SK-N-MC (cell line): ENCODE measurements at regions not wholly inside any gene's neighbourhood (a gene's known extent, or its start where the extent isn't known, plus 50 kb on each side); places are given as distances from the start of the nearest gene placed in this dataset.

Experiments
- DNase-seq: peaks from one replicate; pipeline ENCODE4 v3.0.0-alpha.2; 2011; ENCODE audit warnings: low read depth, low spot score
- H3K27ac ChIP-seq: fragments of 200-600 bp; sonication (generic); 2 replicates; pipeline ENCODE4 v1.5.1; 2016; ENCODE audit warnings: mixed run types
- H3K36me3 ChIP-seq: fragments of 200-600 bp; sonication (generic); 2 replicates; pipeline ENCODE4 v1.6.1; 2017; ENCODE audit warnings: antibody characterized with exemption, low read length, mixed read lengths; ENCODE audit not compliant: insufficient read depth
- H3K4me3 ChIP-seq: fragments of 200-600 bp; sonication (generic); 2 replicates; pipeline ENCODE4 v1.5.1; 2016
- H3K9ac ChIP-seq: fragments of 200-600 bp; sonication (generic); 2 replicates; pipeline ENCODE4 v1.8.0; 2017; ENCODE audit warnings: mixed run types, mixed read lengths; ENCODE audit not compliant: insufficient read length
- H3K9me3 ChIP-seq: fragments of 200-600 bp; sonication (generic); 2 replicates; pipeline ENCODE4 v1.6.1; 2017; ENCODE audit warnings: low read depth, mild to moderate bottlenecking, antibody characterized with exemption, low read length, moderate library complexity, mixed read lengths
- EZH2 ChIP-seq: fragments of 200-600 bp; sonication (generic); IDR thresholded peaks from one replicate; pipeline ENCODE4 v1.6.1; 2017; ENCODE audit warnings: antibody characterized with exemption
- FOXP2 ChIP-seq: optimal IDR thresholded peaks from 2 replicates; pipeline ENCODE3; 2011; ENCODE audit warnings: mild to moderate bottlenecking, moderate library complexity; ENCODE audit not compliant: insufficient read depth; ENCODE audit errors: extremely low read length, control extremely low read depth
- POLR2AphosphoS5 ChIP-seq: IDR thresholded peaks from 2 replicates; pipeline ENCODE4 v1.6.1; 2012; ENCODE audit warnings: mild to moderate bottlenecking, low read depth, low read length, borderline replicate concordance

GRCh38 chr18:68314403-68314802, 400.5 kb downstream of the TMX3 start:
- Histone ChIP-seq H3K9me3 (no peaks in the 10 kb centered on the region), H3K4me3 (no peak overlapping the region), H3K9ac (no peak overlapping the region), H3K36me3 (no peaks in the 10 kb centered on the region), H3K27ac (no peak overlapping the region)
- TF ChIP-seq FOXP2 (no peak), POLR2AphosphoS5 (no peak), EZH2 (no peak)
- DNase-seq, result no peak

- Histone ChIP-seq H3K9ac (no peak overlapping the region), H3K27ac (no peak overlapping the region), H3K9me3 (no peaks in the 10 kb centered on the region), H3K36me3 (no peaks in the 10 kb centered on the region), H3K4me3 (no peak overlapping the region)
- TF ChIP-seq POLR2AphosphoS5 (no peak), FOXP2 (no peak), EZH2 (no peak)
- no peak for DNase-seq
These were observed 413.5 kb downstream of the TMX3 start for GRCh38 chr18:68301441-68301840.

- Histone ChIP-seq H3K4me3 (no peak overlapping the region), H3K36me3 (no peaks in the 10 kb centered on the region), H3K9me3 (no peaks in the 10 kb centered on the region), H3K9ac (no peak overlapping the region), H3K27ac (no peak overlapping the region)
- TF ChIP-seq FOXP2 (no peak), EZH2 (no peak), POLR2AphosphoS5 (no peak)
- no peak for DNase-seq
These were observed 415.0 kb downstream of the TMX3 start for GRCh38 chr18:68299906-68300305.

- TF ChIP-seq EZH2 (no peak), POLR2AphosphoS5 (no peak), FOXP2 (no peak)
- H3K27ac ChIP-seq, result no peak overlapping the region
- no peaks in the 10 kb centered on the region for H3K36me3 ChIP-seq
- no peak for DNase-seq
- no peak overlapping the region for H3K9ac ChIP-seq
- H3K9me3 ChIP-seq, result 0 out of 2 replicates have a peak, but pooled peaks cover 3% of the 10 kb centered on the region
- H3K4me3 ChIP-seq, result no peak overlapping the region; the same call in 1 of the 2 replicates
These were observed 416.6 kb downstream of the TMX3 start for GRCh38 chr18:68298330-68298729.

GRCh38 chr18:68288408-68288807, 426.5 kb downstream of the TMX3 start:
- DNase-seq, result no peak
- Histone ChIP-seq H3K27ac (no peak overlapping the region), H3K9me3 (no peaks in the 10 kb centered on the region), H3K4me3 (no peak overlapping the region), H3K36me3 (no peaks in the 10 kb centered on the region), H3K9ac (no peak overlapping the region)
- no peak for TF ChIP-seq FOXP2
- no peak for TF ChIP-seq POLR2AphosphoS5
- TF ChIP-seq EZH2, result no peak

GRCh38 chr18:68284236-68284780, 430.6 kb downstream of the TMX3 start:
- Histone ChIP-seq H3K27ac (no peak overlapping the region), H3K9me3 (no peaks in the 10 kb centered on the region)

GRCh38 chr18:68283834-68284233, 431.1 kb downstream of the TMX3 start:
- TF ChIP-seq FOXP2, result no peak
- no peak for DNase-seq
- Histone ChIP-seq H3K4me3 (no peak overlapping the region), H3K36me3 (no peaks in the 10 kb centered on the region), H3K9ac (no peak overlapping the region), H3K9me3 (no peaks in the 10 kb centered on the region), H3K27ac (no peak overlapping the region)

More at GRCh38 chr18:68284236-68284780, 430.6 kb downstream of the TMX3 start:
- no peak for TF ChIP-seq FOXP2
- no peak for TF ChIP-seq EZH2
- no peak for TF ChIP-seq POLR2AphosphoS5
- no peak for DNase-seq
- Histone ChIP-seq H3K4me3 (no peak overlapping the region), H3K36me3 (no peaks in the 10 kb centered on the region), H3K9ac (no peak overlapping the region)

- no peak overlapping the region for H3K27ac ChIP-seq
- no peak overlapping the region for H3K9ac ChIP-seq
- DNase-seq, result no peak
- H3K4me3 ChIP-seq, result no peak overlapping the region
- no peaks in the 10 kb centered on the region for H3K9me3 ChIP-seq
- no peaks in the 10 kb centered on the region for H3K36me3 ChIP-seq
- no peak for TF ChIP-seq POLR2AphosphoS5
- TF ChIP-seq FOXP2, result no peak
- no peak for TF ChIP-seq EZH2
These were observed 432.7 kb downstream of the TMX3 start for GRCh38 chr18:68282232-68282631.

GRCh38 chr18:68275616-68276015, 439.3 kb downstream of the TMX3 start:
- H3K27ac ChIP-seq, result no peak overlapping the region
- no peak for DNase-seq
- no peak for TF ChIP-seq POLR2AphosphoS5
- TF ChIP-seq FOXP2, result no peak
- no peak for TF ChIP-seq EZH2
- H3K4me3 ChIP-seq, result no peak overlapping the region
- no peak overlapping the region for H3K9ac ChIP-seq
- H3K36me3 ChIP-seq, result no peaks in the 10 kb centered on the region
- H3K9me3 ChIP-seq, result no peaks in the 10 kb centered on the region
